NCI-H1417 (cell line): ENCODE measurements at regions not wholly inside any gene's neighbourhood (a gene's known extent, or its start where the extent isn't known, plus 50 kb on each side); places are given as distances from the start of the nearest gene placed in this dataset.

Source experiments
- DNase-seq, 3 experiments: peaks; one replicate each; lab custom pipeline; 2025; lab: John Stamatoyannopoulos, UW

GRCh38 chr6:1515280-1515679 is 94.4 kb upstream of the FOXC1 start:
- no peak for DNase-seq

- no peak for DNase-seq
Observed at GRCh38 chr6:1515781-1516180, 93.9 kb upstream of the FOXC1 start.

GRCh38 chr6:1516742-1517520 is 92.8 kb upstream of the FOXC1 start:
- DNase-seq: no peak

GRCh38 chr6:1518855-1519254 is 90.9 kb upstream of the FOXC1 start:
- DNase-seq: no peak

- no peak for DNase-seq
Observed at GRCh38 chr6:1519597-1519996, 90.1 kb upstream of the FOXC1 start.

- DNase-seq: no peak
Observed at GRCh38 chr6:1522779-1523178, 86.9 kb upstream of the FOXC1 start.

- peak in 2 of 3 experiments; percentile 68 to 78 for DNase-seq
Observed at GRCh38 chr6:1524040-1524480, 85.7 kb upstream of the FOXC1 start.

GRCh38 chr6:1525364-1526038 is 84.2 kb upstream of the FOXC1 start:
- DNase-seq: no peak

GRCh38 chr6:1526398-1527072 is 83.2 kb upstream of the FOXC1 start:
- no peak for DNase-seq

- peak in 1 of 3 experiments; percentile 31 for DNase-seq
Observed at GRCh38 chr6:1527073-1527457, 82.7 kb upstream of the FOXC1 start.

GRCh38 chr6:1535295-1535694 is 74.4 kb upstream of the FOXC1 start:
- no peak for DNase-seq

- no peak for DNase-seq
Observed at GRCh38 chr6:1536526-1537429, 72.9 kb upstream of the FOXC1 start.

GRCh38 chr6:1538369-1538768 is 71.3 kb upstream of the FOXC1 start:
- DNase-seq: no peak

GRCh38 chr6:1538810-1539478 is 70.8 kb upstream of the FOXC1 start:
- DNase-seq: no peak

GRCh38 chr6:1540864-1541521 is 68.7 kb upstream of the FOXC1 start:
- DNase-seq: no peak

- DNase-seq: no peak
Observed at GRCh38 chr6:1542335-1542734, 67.4 kb upstream of the FOXC1 start.

- DNase-seq: no peak
Observed at GRCh38 chr6:1542764-1543163, 67.0 kb upstream of the FOXC1 start.

- no peak for DNase-seq
Observed at GRCh38 chr6:1544000-1544399, 65.7 kb upstream of the FOXC1 start.

- no peak for DNase-seq
Observed at GRCh38 chr6:1544603-1545002, 65.1 kb upstream of the FOXC1 start.

GRCh38 chr6:1545654-1546053 is 64.1 kb upstream of the FOXC1 start:
- DNase-seq: no peak

GRCh38 chr6:1547785-1548184 is 61.9 kb upstream of the FOXC1 start:
- no peak for DNase-seq
